Coronary artery (tissue), 2 donors: ENCODE measurements at regions not wholly inside any gene's neighbourhood (a gene's known extent, or its start where the extent isn't known, plus 50 kb on each side); places are given as distances from the start of the nearest gene placed in this dataset.

ENCODE experiments used
- DNase-seq: peaks from one replicate; pipeline ENCODE4 v3.0.0-alpha.2; 2017; ENCODE audit warnings: low spot score
- H3K27ac ChIP-seq, 2 donors: fragments of 200-600 bp; sonication (generic); one replicate each; pipeline ENCODE4 v1.5.1; 2016 to 2019
- H3K4me3 ChIP-seq: fragments of 200-600 bp; sonication (generic); 2 replicates; pipeline ENCODE4 v1.5.1; 2016; ENCODE audit warnings: mild to moderate bottlenecking, moderate library complexity
- CTCF ChIP-seq: fragments of 200-600 bp; sonication (generic); IDR thresholded peaks from one replicate; pipeline ENCODE4 v1.5.1; 2019; ENCODE audit warnings: antibody characterized with exemption

GRCh38 chr16:5455110-5455509 lies 357.5 kb upstream of the EEF2KMT start:
- no peak for DNase-seq
- no peak overlapping the region for H3K27ac ChIP-seq
- no peak for TF ChIP-seq CTCF
- no peak overlapping the region for H3K4me3 ChIP-seq

GRCh38 chr16:5454349-5454748 lies 356.8 kb upstream of the EEF2KMT start:
- TF ChIP-seq CTCF: no peak
- no peak overlapping the region for H3K4me3 ChIP-seq
- H3K27ac ChIP-seq: no peak overlapping the region
- no peak for DNase-seq

DNA sequence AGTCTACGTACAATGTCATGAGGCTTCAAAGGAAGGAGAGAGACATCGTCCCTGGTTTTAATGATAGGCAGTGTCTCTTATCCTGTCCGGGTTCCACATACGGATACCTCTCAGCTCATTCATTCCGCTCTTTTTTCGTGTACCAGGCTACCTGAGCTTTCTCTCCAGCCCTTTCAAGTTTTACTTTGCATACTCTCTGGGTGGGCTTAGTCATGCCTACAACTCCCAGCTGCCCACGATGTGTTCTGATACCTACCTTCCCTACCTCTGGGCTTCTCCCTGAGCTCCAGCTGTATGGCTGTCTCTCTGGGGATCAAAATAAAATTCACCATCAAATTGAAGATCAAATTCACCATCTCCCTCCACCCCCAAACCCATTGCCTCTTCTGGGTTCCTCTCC lies 354.0 kb upstream of the EEF2KMT start:
- TF ChIP-seq CTCF: no peak
- Histone ChIP-seq H3K4me3 (no peak overlapping the region), H3K27ac (no peak overlapping the region)
- DNase-seq: no peak

DNA sequence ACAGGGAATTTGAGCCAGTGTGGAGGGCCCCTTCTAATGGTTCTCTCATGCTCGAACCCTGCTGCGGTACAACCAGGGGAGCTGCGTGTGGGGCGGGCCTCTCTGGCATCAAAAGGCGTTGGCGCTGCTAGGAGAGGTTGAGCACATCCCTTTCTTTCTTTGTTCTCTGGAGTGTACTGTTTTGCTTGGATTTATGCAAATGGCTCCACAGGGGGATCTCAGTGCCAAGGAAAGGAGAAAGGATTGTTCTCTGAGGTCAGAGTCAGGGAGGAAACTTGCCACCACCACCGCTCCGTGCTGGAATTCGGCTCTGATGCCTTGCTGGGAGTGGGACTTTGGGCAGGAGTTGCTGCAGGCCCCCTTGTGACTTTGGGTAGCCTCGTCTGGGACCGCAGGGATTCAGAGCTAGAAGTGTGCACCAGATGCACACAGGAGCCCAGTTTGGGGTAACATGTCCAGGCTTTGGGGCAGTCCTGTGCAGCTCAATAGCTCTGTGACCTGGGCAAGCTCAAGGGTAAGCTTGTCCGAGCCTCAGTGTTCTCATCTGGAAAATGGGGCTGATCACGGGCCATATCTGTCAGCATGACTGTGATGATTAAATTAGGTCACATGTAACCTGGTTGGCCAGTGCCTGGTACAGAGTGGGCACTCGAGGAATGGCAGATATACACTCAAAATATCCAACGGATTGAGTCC lies 353.0 kb upstream of the EEF2KMT start:
- DNase-seq: no peak
- Histone ChIP-seq H3K27ac (no peak overlapping the region), H3K4me3 (no peak overlapping the region)
- TF ChIP-seq CTCF: no peak

DNA sequence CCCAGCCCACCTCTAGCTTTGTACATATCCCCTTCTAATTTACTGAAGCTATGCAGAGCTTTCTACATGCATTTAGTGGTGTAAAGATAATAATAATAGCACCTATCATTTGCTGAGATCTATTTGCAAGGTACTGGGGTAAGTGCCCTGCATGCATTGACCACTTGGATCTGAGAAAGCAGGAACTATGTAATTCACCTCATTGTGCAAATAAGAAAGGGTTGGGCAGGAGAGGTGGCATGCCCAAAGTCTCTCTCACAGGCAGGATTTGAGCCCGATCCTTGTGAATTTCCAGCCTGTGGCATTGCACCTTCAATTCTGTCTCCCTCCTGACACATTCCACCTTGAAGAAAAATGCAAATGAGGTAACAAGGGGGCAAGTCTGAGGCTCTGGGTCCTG lies 352.3 kb upstream of the EEF2KMT start:
- no peak overlapping the region for H3K4me3 ChIP-seq
- DNase-seq: no peak
- TF ChIP-seq CTCF: no peak
- no peak overlapping the region for H3K27ac ChIP-seq

- Histone ChIP-seq H3K27ac (no peak overlapping the region), H3K4me3 (no peak overlapping the region)
- TF ChIP-seq CTCF: no peak
- DNase-seq: no peak
Measured at GRCh38 chr16:5448798-5449197, 351.2 kb upstream of the EEF2KMT start.

- Histone ChIP-seq H3K4me3 (no peak overlapping the region), H3K27ac (no peak overlapping the region)
- TF ChIP-seq CTCF: no peak
- no peak for DNase-seq
Measured at GRCh38 chr16:5447734-5448133, 350.1 kb upstream of the EEF2KMT start.
